ENCODE measurements at regions not wholly inside any gene's neighbourhood (a gene's known extent, or its start where the extent isn't known, plus 50 kb on each side); places are given as distances from the start of the nearest gene placed in this dataset.

- DNase-seq (ENCODE audit: low read depth), result no peak
These were observed 73.8 kb downstream of the CBLN2 start for GRCh38 chr18:72470391-72470790.

- DNase-seq (ENCODE audit: low read depth), result no peak
These were observed 76.0 kb downstream of the CBLN2 start for GRCh38 chr18:72468021-72468710.

DNA sequence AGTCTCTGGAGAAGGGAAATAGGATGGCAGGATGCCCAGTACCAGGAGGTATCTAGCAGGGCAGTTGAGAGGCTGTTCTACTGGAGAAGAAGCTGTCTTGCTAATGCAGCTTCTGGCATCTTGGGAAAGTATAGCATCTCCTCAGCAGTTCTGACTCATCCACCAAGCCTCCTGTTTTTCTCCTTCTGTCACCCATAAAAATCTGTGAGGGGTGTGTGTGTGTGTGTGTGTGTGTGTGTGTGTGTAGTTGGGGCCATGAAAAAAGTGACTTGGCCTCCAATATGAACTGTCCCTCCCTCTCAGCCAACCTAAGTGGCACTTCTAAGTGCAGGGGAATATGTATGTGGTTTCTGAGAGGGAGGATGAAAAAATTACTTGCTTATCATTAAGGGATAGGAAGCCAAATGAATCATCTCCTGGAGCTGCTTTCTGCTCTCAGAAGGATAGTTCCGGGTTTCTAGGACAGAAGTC, 83.9 kb downstream of the CBLN2 start:
- no peak for DNase-seq (ENCODE audit: low read depth)

DNA sequence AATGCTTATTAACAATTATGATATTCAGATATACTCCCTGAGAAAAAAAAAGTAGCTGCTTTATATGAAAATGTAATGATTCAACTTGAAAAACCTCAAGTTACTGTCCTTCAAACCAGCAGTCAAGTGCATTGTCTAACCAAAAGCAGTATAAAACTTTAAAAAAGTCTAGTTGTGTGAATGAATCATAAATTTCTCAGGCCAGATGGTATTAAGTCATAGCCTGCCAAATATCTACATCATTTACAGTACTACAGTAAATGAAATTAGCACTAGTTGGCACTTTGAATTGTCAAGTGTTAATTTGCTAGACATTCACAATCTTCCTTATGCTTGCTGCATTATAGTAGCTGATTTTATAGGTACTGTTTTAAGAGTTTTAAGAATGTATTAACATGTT, 85.9 kb downstream of the CBLN2 start:
- DNase-seq (ENCODE audit: low read depth), result no peak

DNA sequence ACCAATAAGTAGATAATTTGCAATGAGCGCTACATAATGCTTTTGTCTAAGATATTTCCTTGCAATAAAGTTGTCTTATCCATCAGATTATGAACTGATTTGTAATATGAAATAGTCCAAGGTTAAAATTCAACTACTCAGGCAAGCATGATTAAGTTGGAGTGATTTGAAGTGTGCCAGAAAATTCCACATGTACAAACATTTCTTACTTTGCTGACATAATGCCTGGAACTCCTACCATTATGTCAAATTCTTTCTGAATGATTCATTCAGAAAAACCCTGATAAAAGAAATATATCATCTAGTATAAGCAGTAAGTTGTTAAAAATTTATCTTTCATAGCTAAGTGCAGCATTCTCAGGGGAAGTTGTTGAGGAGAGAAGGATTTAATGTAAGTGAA, 87.3 kb downstream of the CBLN2 start:
- no peak for DNase-seq (ENCODE audit: low read depth)

DNA sequence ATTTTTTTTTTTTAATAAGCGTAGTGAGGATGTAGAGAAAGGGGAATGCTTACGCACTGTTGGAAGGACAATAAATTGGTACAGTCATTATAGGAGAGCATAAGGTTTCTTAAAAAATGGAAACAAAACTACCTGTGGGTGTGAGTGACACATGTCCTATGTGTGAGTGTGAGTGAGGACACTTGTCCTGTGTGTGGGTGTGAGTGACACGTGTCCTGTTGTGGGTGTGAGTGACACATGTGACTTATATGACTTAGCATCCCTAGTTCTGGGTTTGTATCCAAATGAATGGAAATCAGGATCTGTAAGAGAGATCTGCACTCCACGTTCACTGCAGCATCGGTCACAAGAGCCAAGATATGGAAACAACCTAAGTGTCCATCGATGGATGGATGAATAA, 91.8 kb downstream of the CBLN2 start:
- DNase-seq (ENCODE audit: low read depth), result no peak

DNA sequence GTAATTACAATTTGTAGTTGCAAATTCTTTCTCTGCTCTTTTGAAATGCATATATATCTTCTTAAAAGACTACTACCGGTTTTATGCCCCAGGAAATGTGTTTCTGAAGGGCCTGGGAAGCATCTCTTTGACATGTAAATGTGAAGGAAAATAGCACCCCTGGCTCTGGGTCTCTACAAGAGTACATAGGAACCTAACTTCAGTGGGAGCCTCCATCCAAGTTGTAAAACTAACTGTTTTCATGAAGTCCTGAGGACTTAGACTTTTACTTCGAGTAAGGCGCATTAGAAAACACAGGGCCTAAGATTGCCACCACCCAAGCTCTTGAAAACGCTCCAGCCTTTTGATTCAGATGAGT, 99.4 kb downstream of the CBLN2 start:
- no peak for DNase-seq (ENCODE audit: low read depth)

DNA sequence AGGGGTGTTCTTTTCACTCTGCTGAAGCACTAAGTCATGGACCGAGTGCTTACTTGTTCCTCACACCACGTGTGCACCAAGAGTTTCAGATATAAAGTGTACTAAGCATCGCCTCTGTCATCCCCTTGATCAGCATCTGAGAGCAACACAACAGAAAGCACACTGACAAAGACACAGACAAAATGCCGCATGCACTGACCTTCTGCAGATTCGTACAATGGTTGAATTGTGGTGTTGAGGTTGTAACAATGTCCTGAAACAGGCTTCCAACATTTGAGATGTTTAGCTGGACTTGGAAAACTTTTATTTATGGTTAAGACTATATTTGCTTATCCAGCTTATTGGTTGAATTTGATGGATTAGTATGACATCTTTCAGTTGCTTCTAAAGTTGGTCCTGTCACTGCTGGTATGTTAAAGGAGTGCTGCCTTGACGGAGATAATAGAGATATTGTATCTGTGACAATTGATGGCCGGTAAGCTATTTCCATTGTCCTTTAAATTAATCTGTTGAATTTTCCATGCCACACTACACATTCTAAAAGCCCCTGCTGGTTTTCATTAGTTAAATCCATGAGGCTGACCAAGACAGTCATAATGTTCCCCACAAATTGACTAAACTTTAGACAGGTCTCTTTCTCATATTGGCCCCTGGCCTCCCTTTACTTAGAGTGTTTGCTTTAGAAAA, 99.9 kb downstream of the CBLN2 start:
- DNase-seq (ENCODE audit: low read depth), result no peak

DNA sequence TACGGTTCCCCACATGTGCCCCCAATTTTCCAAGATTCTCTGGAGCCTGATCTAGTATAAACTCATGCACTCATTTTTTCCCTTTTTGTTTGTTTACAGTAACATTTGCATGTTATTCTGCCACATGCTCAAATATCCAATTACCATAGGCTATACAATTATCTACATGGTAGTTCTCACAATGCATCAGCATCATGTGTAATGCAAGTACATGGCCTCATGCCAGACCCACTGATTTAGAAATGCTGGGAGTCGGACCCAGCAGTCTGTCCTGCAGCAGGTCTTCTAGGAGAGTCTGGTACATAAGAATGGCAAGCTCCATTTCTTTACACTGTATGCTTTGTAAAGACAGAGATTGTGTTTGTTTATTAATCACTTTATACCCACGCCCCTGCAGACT, 107.7 kb downstream of the CBLN2 start:
- no peak for DNase-seq (ENCODE audit: low read depth)

- no peak for DNase-seq (ENCODE audit: low read depth)
These were observed 110.4 kb downstream of the CBLN2 start for GRCh38 chr18:72433756-72434155.

- DNase-seq (ENCODE audit: low read depth), result no peak
These were observed 116.4 kb downstream of the CBLN2 start for GRCh38 chr18:72427721-72428120.

- DNase-seq (ENCODE audit: low read depth), result no peak
These were observed 124.2 kb downstream of the CBLN2 start for GRCh38 chr18:72419914-72420313.

DNA sequence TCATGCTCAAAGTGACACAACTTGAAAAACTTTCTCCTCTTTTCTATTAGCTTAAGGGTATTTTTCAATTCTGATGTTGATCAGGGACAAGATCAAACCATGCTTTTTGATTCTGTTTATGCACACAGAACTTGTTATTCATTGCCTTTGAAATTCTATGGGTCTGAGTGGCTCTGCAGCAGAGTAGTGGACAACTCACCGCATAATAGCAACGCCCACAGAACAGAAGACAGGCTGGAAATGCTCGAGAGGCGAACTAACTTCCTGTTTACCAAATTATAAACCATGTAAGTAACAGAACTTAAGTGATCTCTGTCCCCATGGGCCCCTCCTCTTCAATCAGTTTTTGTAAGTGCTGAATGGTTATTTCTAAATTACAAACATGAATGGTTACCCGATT, 131.2 kb downstream of the CBLN2 start:
- no peak for DNase-seq (ENCODE audit: low read depth)

GRCh38 chr18:72411261-72411660, 132.9 kb downstream of the CBLN2 start:
- DNase-seq (ENCODE audit: low read depth), result no peak

- no peak for DNase-seq (ENCODE audit: low read depth)
These were observed 133.7 kb downstream of the CBLN2 start for GRCh38 chr18:72410399-72410798.

- no peak for DNase-seq (ENCODE audit: low read depth)
These were observed 134.2 kb downstream of the CBLN2 start for GRCh38 chr18:72409903-72410302.

DNA sequence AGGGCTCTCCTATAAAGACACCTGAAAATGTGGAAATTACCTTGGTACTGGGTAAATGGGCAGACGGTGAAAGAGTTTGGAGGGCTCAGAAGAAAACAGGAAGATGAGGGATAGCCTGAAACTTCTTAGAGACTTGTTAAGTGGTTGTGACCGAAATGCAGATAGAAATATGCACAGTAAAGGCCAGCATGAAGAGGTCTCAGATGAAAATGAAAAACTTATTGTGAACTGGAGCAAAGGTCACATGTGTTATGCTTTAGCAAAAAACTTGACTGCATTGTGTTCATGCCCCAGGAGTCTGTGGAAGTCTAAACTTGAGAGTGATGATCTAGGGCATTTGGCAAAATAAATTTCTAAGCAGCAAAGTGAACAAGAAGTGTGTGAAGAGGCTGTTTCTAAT, 137.1 kb downstream of the CBLN2 start:
- no peak for DNase-seq (ENCODE audit: low read depth)

GRCh38 chr18:72391951-72392350, 152.2 kb downstream of the CBLN2 start:
- DNase-seq (ENCODE audit: low read depth), result no peak

DNA sequence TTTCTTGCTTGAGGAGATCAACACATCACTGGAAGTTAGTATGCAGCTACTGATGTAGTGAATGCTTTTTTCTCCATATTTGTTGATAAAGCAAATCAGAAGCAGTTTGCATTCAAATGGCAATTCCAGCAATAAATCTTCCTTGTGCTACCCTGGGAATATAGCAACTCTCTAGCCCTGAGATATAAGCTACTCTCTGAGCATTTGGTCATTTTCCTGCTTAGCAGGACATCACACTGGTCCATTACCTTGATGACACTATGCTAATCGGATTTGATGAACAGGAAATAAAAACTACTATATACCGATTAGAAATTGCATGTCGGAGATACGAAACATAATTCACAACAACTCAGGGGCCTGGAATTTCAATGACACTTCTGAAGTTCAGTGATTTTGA, 152.7 kb downstream of the CBLN2 start:
- no peak for DNase-seq (ENCODE audit: low read depth)

DNA sequence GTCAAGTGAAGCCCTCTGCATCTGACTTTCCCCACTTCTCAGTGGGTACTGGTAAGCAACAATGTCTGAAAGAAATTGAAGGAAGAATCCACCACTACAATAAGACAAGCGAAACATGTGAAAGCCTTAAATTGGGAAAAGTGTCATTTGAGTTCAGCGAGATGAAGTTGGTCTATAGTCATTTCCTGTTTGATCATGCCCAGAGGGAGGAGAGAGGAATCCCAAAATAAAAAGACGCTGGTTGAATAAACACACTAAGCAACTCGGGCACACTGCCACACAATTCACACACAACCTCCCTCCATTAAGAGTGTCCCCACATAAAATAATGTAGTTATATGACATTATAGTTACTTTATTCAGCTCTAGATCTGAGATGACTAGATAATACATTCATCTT, 166.1 kb downstream of the CBLN2 start:
- DNase-seq (ENCODE audit: low read depth), result no peak

- DNase-seq (ENCODE audit: low read depth), result no peak
These were observed 167.9 kb downstream of the CBLN2 start for GRCh38 chr18:72376256-72376655.

DNA sequence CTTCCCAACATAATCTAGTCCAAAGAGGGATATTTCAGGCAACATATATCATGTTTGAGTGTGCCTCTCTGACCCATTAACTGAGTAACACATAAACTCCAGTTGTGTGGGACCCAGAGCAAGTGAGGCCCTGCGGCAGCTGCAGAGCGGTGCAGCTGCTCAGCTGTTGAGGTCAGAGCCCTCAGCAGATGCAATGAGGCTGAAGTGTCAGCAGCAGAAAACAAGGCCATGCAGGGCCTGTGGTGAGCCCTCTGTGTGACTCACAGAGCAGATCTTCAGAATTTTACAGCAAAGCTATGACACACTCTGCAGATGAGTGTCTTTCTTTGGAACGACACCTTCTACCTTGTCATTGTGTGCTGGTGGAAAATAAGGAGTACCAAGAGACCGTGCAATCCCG, 168.5 kb downstream of the CBLN2 start:
- DNase-seq (ENCODE audit: low read depth), result no peak

DNA sequence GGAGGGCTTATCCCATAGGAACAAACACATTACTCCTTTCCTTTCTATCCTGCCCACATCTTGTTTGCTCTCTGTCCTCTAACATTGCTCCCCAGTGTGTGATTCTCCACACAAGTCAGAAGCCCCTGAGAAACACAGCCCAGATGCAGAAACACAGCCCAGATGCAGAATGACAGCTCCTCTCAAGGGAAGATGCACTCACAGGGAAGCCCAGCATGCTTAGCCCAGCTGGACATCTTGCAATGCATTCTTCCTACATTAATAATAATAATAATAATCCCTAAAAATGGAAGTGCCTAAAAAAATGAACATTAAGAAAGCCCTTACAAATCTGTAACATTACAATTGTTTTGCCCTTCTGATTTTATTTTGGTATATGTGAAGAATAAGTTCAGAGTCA, 172.1 kb downstream of the CBLN2 start:
- DNase-seq (ENCODE audit: low read depth), result no peak

DNA sequence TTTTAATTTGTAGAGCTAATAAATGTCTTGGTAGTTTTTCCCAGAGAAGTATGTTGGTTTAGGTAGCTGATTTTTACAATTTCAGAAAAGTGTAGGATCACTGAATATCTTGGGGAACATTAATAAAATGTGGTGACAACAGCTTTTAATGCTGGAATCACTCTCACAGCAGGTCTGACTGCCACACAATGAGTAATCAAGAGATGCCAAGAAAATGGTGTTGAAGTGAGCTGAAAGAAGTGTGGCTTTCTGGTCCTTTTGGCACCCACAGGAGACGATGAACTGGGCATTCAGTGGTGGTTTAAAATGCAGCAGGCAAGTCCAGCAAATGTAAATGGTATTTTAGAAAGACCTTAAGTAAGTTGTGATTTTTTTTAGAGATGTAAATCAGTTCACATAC, 175.8 kb downstream of the CBLN2 start:
- no peak for DNase-seq (ENCODE audit: low read depth)
